ENCODE measurements at regions not wholly inside any gene's neighbourhood (a gene's known extent, or its start where the extent isn't known, plus 50 kb on each side); places are given as distances from the start of the nearest gene placed in this dataset.

DNA sequence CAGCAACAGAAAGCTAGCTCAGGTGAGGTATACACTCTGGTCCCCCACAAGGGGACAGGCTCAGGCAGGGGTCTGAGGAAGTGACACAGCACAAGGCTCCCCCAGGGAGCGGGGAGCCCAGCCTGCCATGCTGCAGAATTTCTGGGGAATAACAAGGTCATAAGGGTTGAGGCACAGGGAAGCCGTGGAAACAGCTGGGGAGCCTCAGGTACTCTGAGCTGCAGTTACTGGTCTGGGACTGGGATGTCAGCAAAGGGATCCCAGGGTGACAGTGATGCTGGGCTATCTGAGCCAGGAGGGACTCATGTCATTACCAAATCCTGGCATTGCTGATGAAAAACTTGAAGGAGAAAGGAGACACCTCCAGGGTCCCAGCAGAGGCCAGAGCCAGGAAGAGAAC lies 64.4 kb upstream of the NANOS1 start:
- Histone ChIP-seq H3K36me3 (ENCODE audit: control insufficient read depth, insufficient read depth, low read length) (no peaks in the 10 kb centered on the region), H3K9me3 (ENCODE audit: control insufficient read depth, low read length) (no peaks in the 10 kb centered on the region), H3K27me3 (ENCODE audit: control insufficient read depth, insufficient read depth, low read length, poor library complexity, severe bottlenecking) (no peaks in the 10 kb centered on the region), H3K27ac (ENCODE audit: insufficient read depth, low read depth, low read length, poor library complexity, severe bottlenecking) (no peak overlapping the region), H3K4me1 (ENCODE audit: control insufficient read depth, insufficient read depth, low read length) (peaks cover 14% of the 10 kb centered on the region), H3K4me3 (ENCODE audit: insufficient read depth, low read depth, low read length) (no peak overlapping the region)
- 92 to 95% methylated on average over 2 of the region's 2 CpGs for WGBS, 2 experiments

DNA sequence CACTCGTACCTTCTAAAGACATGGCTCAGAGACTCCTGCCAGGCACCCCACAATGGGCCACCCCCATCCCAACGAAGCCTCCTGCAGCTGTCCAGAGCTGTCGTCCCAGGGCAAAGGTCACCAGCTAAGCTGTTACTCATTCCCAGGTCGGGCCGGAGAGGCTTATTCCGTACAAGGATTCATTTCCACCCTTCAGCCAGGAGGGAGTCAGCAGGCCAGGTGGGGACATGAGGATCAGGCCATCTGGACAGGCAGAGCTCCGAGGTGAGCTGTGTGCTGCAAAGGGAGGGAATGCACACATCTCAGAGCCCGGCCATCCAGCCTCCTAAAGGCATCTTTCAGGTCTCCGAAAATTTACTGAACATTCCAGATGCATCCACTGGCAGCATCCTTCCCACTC lies 63.9 kb upstream of the NANOS1 start:
- Histone ChIP-seq H3K36me3 (ENCODE audit: control insufficient read depth, insufficient read depth, low read length) (no peaks in the 10 kb centered on the region), H3K27ac (ENCODE audit: insufficient read depth, low read depth, low read length, poor library complexity, severe bottlenecking) (no peak overlapping the region), H3K27me3 (ENCODE audit: control insufficient read depth, insufficient read depth, low read length, poor library complexity, severe bottlenecking) (no peaks in the 10 kb centered on the region), H3K9me3 (ENCODE audit: control insufficient read depth, low read length) (no peaks in the 10 kb centered on the region), H3K4me3 (ENCODE audit: insufficient read depth, low read depth, low read length) (no peak overlapping the region), H3K4me1 (ENCODE audit: control insufficient read depth, insufficient read depth, low read length) (peaks cover 14% of the 10 kb centered on the region)
- 55% methylated on average over 9 of the region's 9 CpGs for WGBS, 2 experiments

DNA sequence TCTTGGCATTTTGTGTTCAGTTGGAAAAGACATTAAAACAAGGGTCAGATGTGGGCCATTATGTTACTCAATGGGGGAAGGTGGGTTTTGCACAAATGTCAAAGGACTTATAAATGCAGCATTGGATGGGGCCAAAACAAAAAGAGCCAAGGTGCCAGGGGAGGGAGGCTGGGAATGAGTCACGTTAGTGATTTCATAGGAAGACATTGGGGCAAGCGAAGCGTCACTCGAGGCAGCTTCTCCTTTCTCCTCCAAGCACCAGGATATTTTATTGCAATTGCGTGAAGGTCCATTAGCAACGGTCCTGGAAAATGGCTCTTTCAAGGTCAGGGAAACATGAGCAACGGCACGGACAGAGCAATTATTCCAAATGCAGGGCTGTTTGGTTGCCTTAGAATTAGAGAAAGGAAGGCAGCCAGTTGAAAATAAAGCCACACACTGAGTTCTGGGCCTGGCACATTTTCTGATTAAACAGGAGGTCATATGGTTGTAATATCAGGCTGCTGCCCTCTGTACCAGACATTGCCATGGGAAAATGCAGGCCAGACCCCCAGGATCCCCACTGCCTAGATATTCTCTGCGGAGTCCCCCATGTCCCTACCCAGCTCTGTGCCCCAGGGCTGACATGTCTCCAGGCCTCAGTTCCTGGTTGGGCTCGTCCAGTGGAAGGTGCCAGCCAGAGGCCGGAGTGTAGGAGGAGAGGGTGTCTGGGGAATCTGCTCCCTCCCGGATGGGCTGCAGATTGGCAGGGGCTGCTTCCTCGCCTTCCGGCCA lies 63.3 kb upstream of the NANOS1 start:
- H3K4me3 ChIP-seq (ENCODE audit: insufficient read depth, low read depth, low read length): no peak overlapping the region
- H3K36me3 ChIP-seq (ENCODE audit: control insufficient read depth, insufficient read depth, low read length): no peaks in the 10 kb centered on the region
- H3K27me3 ChIP-seq (ENCODE audit: control insufficient read depth, insufficient read depth, low read length, poor library complexity, severe bottlenecking): no peaks in the 10 kb centered on the region
- no peak overlapping the region for H3K27ac ChIP-seq (ENCODE audit: insufficient read depth, low read depth, low read length, poor library complexity, severe bottlenecking)
- WGBS, 2 experiments: 91 to 92% methylated on average over 14 of the region's 14 CpGs
- no peaks in the 10 kb centered on the region for H3K9me3 ChIP-seq (ENCODE audit: control insufficient read depth, low read length)
- peaks cover 14% of the 10 kb centered on the region for H3K4me1 ChIP-seq (ENCODE audit: control insufficient read depth, insufficient read depth, low read length)

DNA sequence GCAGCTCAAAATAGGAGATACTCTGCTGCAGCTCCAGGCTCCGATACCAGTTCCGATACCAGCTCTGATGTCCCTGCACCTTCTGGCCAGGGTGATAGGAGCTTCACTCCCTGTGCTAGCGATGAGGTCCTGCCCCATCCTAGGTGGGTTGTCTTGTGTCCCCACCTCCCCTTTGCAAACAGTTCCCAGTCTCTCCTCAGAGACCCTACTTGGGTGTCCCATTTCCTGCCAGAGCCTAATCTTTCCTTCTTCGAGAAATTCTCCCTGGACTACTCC lies 62.7 kb upstream of the NANOS1 start:
- no peak overlapping the region for H3K4me3 ChIP-seq (ENCODE audit: insufficient read depth, low read depth, low read length)
- H3K27me3 ChIP-seq (ENCODE audit: control insufficient read depth, insufficient read depth, low read length, poor library complexity, severe bottlenecking): no peaks in the 10 kb centered on the region
- no peak overlapping the region for H3K27ac ChIP-seq (ENCODE audit: insufficient read depth, low read depth, low read length, poor library complexity, severe bottlenecking)
- 94% methylated on average over 4 of the region's 4 CpGs for WGBS, 2 experiments
- H3K36me3 ChIP-seq (ENCODE audit: control insufficient read depth, insufficient read depth, low read length): no peaks in the 10 kb centered on the region
- H3K9me3 ChIP-seq (ENCODE audit: control insufficient read depth, low read length): no peaks in the 10 kb centered on the region
- peaks cover 14% of the 10 kb centered on the region for H3K4me1 ChIP-seq (ENCODE audit: control insufficient read depth, insufficient read depth, low read length)

DNA sequence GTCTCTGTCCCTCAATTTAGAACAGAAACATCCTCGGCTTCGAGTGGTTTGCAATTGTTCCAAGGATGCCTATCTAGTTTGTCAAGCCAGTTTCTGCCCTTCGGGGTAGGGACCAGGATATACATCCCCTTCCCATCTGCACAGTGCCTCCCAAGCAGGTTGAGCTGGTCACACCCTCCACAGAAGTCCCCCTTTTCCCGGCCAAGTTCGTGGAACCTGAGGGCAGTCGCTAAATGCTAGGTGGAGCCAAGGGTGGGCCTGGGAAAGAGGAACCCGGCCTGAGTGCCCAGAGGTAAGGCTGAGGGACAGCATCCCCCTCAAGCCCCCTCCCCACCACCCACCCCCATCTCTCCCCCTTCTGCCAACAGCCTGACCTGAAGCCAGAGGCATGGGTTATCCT lies 62.4 kb upstream of the NANOS1 start:
- H3K27me3 ChIP-seq (ENCODE audit: control insufficient read depth, insufficient read depth, low read length, poor library complexity, severe bottlenecking): no peaks in the 10 kb centered on the region
- 85 to 86% methylated on average over 7 of the region's 7 CpGs for WGBS, 2 experiments
- H3K4me3 ChIP-seq (ENCODE audit: insufficient read depth, low read depth, low read length): no peak overlapping the region
- peaks cover 14% of the 10 kb centered on the region for H3K4me1 ChIP-seq (ENCODE audit: control insufficient read depth, insufficient read depth, low read length)
- H3K36me3 ChIP-seq (ENCODE audit: control insufficient read depth, insufficient read depth, low read length): no peaks in the 10 kb centered on the region
- H3K27ac ChIP-seq (ENCODE audit: insufficient read depth, low read depth, low read length, poor library complexity, severe bottlenecking): no peak overlapping the region
- no peaks in the 10 kb centered on the region for H3K9me3 ChIP-seq (ENCODE audit: control insufficient read depth, low read length)

DNA sequence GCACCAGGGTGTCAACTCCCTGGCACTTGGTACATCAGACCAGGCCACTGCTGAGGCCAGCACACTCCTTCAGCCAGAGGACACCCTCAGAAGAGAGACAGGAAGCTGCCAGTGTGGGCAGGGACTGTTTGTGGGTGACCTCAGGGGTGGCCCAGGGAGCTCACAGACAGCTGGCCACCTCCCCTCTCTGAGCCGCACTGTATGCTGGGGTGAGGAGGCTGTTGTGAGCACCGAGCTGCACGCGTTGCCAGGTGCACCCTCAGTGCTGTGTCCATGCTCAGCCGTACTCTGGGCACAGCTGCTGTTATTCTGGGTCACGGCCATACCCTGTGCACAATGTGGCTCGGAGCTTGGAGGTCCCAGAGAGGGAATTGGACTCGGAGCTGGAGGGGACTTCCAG lies 61.5 kb upstream of the NANOS1 start:
- WGBS, 2 experiments: 81 to 86% methylated on average over 8 of the region's 8 CpGs
- H3K4me3 ChIP-seq (ENCODE audit: insufficient read depth, low read depth, low read length): no peak overlapping the region
- no peaks in the 10 kb centered on the region for H3K27me3 ChIP-seq (ENCODE audit: control insufficient read depth, insufficient read depth, low read length, poor library complexity, severe bottlenecking)
- peaks cover 14% of the 10 kb centered on the region for H3K4me1 ChIP-seq (ENCODE audit: control insufficient read depth, insufficient read depth, low read length)
- H3K9me3 ChIP-seq (ENCODE audit: control insufficient read depth, low read length): no peaks in the 10 kb centered on the region
- no peaks in the 10 kb centered on the region for H3K36me3 ChIP-seq (ENCODE audit: control insufficient read depth, insufficient read depth, low read length)
- H3K27ac ChIP-seq (ENCODE audit: insufficient read depth, low read depth, low read length, poor library complexity, severe bottlenecking): no peak overlapping the region

DNA sequence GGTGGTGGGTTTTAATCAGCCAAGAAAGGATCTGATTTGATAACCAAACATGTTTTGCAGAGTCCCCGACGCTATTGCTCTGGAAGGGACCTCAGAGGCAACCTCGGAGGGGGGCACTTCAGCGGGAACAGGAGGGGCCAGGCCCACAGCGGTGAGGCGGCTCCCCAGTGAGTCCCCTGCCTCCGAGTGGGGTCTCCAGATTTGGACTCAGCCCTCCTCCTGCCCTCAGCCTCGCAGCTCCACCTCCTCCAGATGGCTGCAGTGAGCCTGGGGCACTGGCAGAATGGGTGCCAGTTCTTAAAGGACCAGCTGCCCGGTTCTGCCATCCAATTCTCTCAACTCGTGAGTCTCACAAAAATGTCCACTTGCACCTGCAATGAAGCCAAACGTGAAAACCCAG lies 61.0 kb upstream of the NANOS1 start:
- Histone ChIP-seq H3K36me3 (ENCODE audit: control insufficient read depth, insufficient read depth, low read length) (no peaks in the 10 kb centered on the region), H3K4me1 (ENCODE audit: control insufficient read depth, insufficient read depth, low read length) (peaks cover 14% of the 10 kb centered on the region), H3K9me3 (ENCODE audit: control insufficient read depth, low read length) (no peaks in the 10 kb centered on the region), H3K4me3 (ENCODE audit: insufficient read depth, low read depth, low read length) (no peak overlapping the region), H3K27ac (ENCODE audit: insufficient read depth, low read depth, low read length, poor library complexity, severe bottlenecking) (no peak overlapping the region), H3K27me3 (ENCODE audit: control insufficient read depth, insufficient read depth, low read length, poor library complexity, severe bottlenecking) (no peaks in the 10 kb centered on the region)
- WGBS, 2 experiments: 87 to 90% methylated on average over 11 of the region's 11 CpGs

DNA sequence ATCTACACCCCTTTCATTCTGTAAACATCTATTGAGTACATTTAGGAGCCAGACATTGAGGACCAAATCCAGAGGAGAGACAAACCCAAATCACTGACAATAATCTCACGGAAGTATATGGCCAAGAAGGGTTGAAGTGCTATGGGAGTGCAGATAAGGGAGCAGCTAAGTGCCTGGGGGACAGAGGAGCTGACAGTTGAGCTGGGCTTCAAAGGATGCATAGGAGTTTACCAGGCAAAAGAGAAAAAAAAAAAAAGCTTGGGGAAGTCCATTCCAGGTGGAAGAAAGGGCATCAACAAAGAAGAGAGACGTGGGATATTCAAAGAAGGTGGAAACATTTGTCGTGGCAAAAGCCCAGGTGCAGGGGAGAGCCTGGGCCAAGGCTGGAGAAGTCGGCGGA lies 60.5 kb upstream of the NANOS1 start:
- no peaks in the 10 kb centered on the region for H3K27me3 ChIP-seq (ENCODE audit: control insufficient read depth, insufficient read depth, low read length, poor library complexity, severe bottlenecking)
- peaks cover 14% of the 10 kb centered on the region for H3K4me1 ChIP-seq (ENCODE audit: control insufficient read depth, insufficient read depth, low read length)
- H3K9me3 ChIP-seq (ENCODE audit: control insufficient read depth, low read length): no peaks in the 10 kb centered on the region
- H3K27ac ChIP-seq (ENCODE audit: insufficient read depth, low read depth, low read length, poor library complexity, severe bottlenecking): no peak overlapping the region
- H3K4me3 ChIP-seq (ENCODE audit: insufficient read depth, low read depth, low read length): no peak overlapping the region
- no peaks in the 10 kb centered on the region for H3K36me3 ChIP-seq (ENCODE audit: control insufficient read depth, insufficient read depth, low read length)
- 92 to 95% methylated on average over 5 of the region's 5 CpGs for WGBS, 2 experiments

DNA sequence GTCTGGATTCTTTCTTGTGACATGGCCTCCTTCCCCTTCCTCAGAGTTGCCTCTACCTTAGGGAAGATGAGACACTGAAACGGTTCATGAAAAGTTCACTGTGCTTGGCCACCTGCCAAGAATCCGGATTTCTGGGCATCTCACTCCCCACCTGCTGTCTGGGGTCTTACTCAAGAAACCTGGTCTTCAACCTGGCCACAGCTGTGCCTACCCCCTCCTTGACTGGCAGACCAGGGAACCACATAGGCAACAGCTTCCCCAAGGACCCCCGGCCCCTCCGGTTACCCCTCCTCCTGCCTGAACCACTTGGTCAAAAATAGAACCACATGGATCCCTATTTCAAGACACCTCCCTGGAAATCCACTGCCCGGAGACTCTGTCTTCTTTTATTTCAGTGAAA lies 58.7 kb upstream of the NANOS1 start:
- no peaks in the 10 kb centered on the region for H3K9me3 ChIP-seq (ENCODE audit: control insufficient read depth, low read length)
- no peaks in the 10 kb centered on the region for H3K27me3 ChIP-seq (ENCODE audit: control insufficient read depth, insufficient read depth, low read length, poor library complexity, severe bottlenecking)
- H3K36me3 ChIP-seq (ENCODE audit: control insufficient read depth, insufficient read depth, low read length): no peaks in the 10 kb centered on the region
- WGBS, 2 experiments: 90 to 93% methylated on average over 5 of the region's 5 CpGs
- no peak overlapping the region for H3K4me3 ChIP-seq (ENCODE audit: insufficient read depth, low read depth, low read length)
- H3K4me1 ChIP-seq (ENCODE audit: control insufficient read depth, insufficient read depth, low read length): peaks cover 10% of the 10 kb centered on the region
- H3K27ac ChIP-seq (ENCODE audit: insufficient read depth, low read depth, low read length, poor library complexity, severe bottlenecking): no peak overlapping the region

DNA sequence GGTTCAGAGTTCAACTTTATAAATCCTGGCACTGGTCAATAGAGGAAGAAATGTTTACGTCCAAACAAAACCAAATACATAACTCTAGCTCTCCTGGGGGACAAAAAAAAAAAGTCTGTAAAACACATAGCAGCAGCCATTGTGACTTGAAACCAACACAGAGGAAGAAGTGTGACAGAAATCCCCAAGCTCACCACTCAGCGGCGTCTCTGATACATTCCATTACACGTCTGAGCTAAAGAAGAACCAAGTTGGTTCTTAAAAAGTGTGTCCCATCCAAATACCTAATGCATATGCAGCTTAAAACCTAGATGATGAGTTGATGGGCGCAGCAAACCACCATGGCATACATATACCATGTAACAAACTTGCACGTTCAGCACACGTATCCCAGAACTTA lies 58.3 kb upstream of the NANOS1 start:
- Histone ChIP-seq H3K27ac (ENCODE audit: insufficient read depth, low read depth, low read length, poor library complexity, severe bottlenecking) (no peak overlapping the region), H3K9me3 (ENCODE audit: control insufficient read depth, low read length) (no peaks in the 10 kb centered on the region), H3K4me3 (ENCODE audit: insufficient read depth, low read depth, low read length) (no peak overlapping the region), H3K27me3 (ENCODE audit: control insufficient read depth, insufficient read depth, low read length, poor library complexity, severe bottlenecking) (no peaks in the 10 kb centered on the region), H3K36me3 (ENCODE audit: control insufficient read depth, insufficient read depth, low read length) (no peaks in the 10 kb centered on the region), H3K4me1 (ENCODE audit: control insufficient read depth, insufficient read depth, low read length) (peaks cover 6% of the 10 kb centered on the region)
- WGBS, 2 experiments: 89% methylated on average over 7 of the region's 7 CpGs

DNA sequence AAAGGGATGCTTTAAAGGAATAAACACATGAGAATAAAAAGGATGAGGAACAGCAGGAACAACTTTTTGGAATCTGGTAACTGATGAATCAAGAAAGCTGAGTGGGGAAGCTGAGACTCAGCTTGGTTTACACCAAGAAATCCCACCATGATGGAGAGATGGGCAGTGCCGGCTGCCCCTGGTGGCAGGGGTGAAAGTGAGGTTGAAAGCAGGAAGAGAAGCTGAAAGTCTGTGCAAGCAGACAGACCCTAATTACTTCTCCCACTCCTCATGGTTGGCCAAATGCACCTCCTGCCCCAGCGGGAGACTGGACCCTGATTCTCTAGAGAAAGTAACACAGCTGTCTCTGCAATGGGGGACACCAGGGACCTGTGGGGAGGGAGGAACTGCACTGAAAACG lies 57.6 kb upstream of the NANOS1 start:
- peaks cover 3% of the 10 kb centered on the region for H3K4me1 ChIP-seq (ENCODE audit: control insufficient read depth, insufficient read depth, low read length)
- no peak overlapping the region for H3K4me3 ChIP-seq (ENCODE audit: insufficient read depth, low read depth, low read length)
- no peak overlapping the region for H3K27ac ChIP-seq (ENCODE audit: insufficient read depth, low read depth, low read length, poor library complexity, severe bottlenecking)
- no peaks in the 10 kb centered on the region for H3K36me3 ChIP-seq (ENCODE audit: control insufficient read depth, insufficient read depth, low read length)
- no peaks in the 10 kb centered on the region for H3K27me3 ChIP-seq (ENCODE audit: control insufficient read depth, insufficient read depth, low read length, poor library complexity, severe bottlenecking)
- H3K9me3 ChIP-seq (ENCODE audit: control insufficient read depth, low read length): no peaks in the 10 kb centered on the region
- 88 to 100% methylated on average over 3 of the region's 3 CpGs for WGBS, 2 experiments
